ENCODE measurements at regions not wholly inside any gene's neighbourhood (a gene's known extent, or its start where the extent isn't known, plus 50 kb on each side); places are given as distances from the start of the nearest gene placed in this dataset.

GRCh38 chr18:56323673-56324072 is 314.7 kb downstream of the TXNL1 start:
- H3K9me3 ChIP-seq: no peaks in the 10 kb centered on the region
- DNase-seq: no peak
- H3K4me1 ChIP-seq: peaks cover 0 to 12% (median 3%) of the 10 kb centered on the region in 4 donors
- intact Hi-C loops (cut with DNase I): no loop called here
- H3K36me3 ChIP-seq: no peaks in the 10 kb centered on the region
- no peaks in the 10 kb centered on the region for H3K27me3 ChIP-seq
- H3K4me3 ChIP-seq: no peak overlapping the region
- no peak overlapping the region for H3K27ac ChIP-seq
- 75 to 76% methylated on average over 4 of the region's 4 CpGs for WGBS, 2 donors
- TF ChIP-seq POLR2A (IDR thresholded peaks at IDR 0.05): no peak
- TF ChIP-seq EP300 (IDR thresholded peaks at IDR 0.05): no peak
- TF ChIP-seq POLR2AphosphoS5 (IDR thresholded peaks at IDR 0.05): no peak
- TF ChIP-seq CTCF (IDR thresholded peaks at IDR 0.05): no peak

- TF ChIP-seq CTCF (IDR thresholded peaks at IDR 0.05) (no peak), EP300 (IDR thresholded peaks at IDR 0.05) (no peak), POLR2A (IDR thresholded peaks at IDR 0.05) (no peak), POLR2AphosphoS5 (IDR thresholded peaks at IDR 0.05) (no peak)
- no peaks in the 10 kb centered on the region for H3K27me3 ChIP-seq
- H3K4me3 ChIP-seq: no peak overlapping the region
- H3K27ac ChIP-seq: no peak overlapping the region
- 44 to 71% methylated on average over 9 of the region's 9 CpGs for WGBS, 2 donors
- no peak for DNase-seq
- intact Hi-C loops (cut with DNase I): no loop called here
- H3K36me3 ChIP-seq: no peaks in the 10 kb centered on the region
- peaks cover 0 to 10% (median 3%) of the 10 kb centered on the region in 4 donors for H3K4me1 ChIP-seq
- H3K9me3 ChIP-seq: no peaks in the 10 kb centered on the region
Measured at GRCh38 chr18:56322406-56322805, 316.0 kb downstream of the TXNL1 start.

- DNase-seq: no peak
- H3K27ac ChIP-seq: no peak overlapping the region
- H3K9me3 ChIP-seq: no peaks in the 10 kb centered on the region
- intact Hi-C loops (cut with DNase I): no loop called here
- TF ChIP-seq POLR2A (IDR thresholded peaks at IDR 0.05) (no peak), CTCF (IDR thresholded peaks at IDR 0.05) (no peak), POLR2AphosphoS5 (IDR thresholded peaks at IDR 0.05) (no peak), EP300 (IDR thresholded peaks at IDR 0.05) (no peak)
- WGBS, 2 donors: 50 to 71% methylated on average over 8 of the region's 8 CpGs
- H3K36me3 ChIP-seq: no peaks in the 10 kb centered on the region
- H3K4me1 ChIP-seq: peaks cover 0 to under 1% (median 0%) of the 10 kb centered on the region in 4 donors
- no peak overlapping the region for H3K4me3 ChIP-seq
- no peaks in the 10 kb centered on the region for H3K27me3 ChIP-seq
Measured at GRCh38 chr18:56321470-56321869, 316.9 kb downstream of the TXNL1 start.

- Histone ChIP-seq H3K4me3 (no peak overlapping the region), H3K4me1 (no peaks in the 10 kb centered on the region), H3K36me3 (no peaks in the 10 kb centered on the region), H3K27me3 (no peaks in the 10 kb centered on the region), H3K9me3 (no peaks in the 10 kb centered on the region), H3K27ac (no peak overlapping the region)
- WGBS, 2 donors: 81 to 83% methylated on average over 3 of the region's 3 CpGs
- intact Hi-C loops (cut with DNase I): no loop called here
- no peak for DNase-seq
- no peak for TF ChIP-seq EP300 (IDR thresholded peaks at IDR 0.05)
Measured at GRCh38 chr18:56319953-56320352, 318.4 kb downstream of the TXNL1 start.

- H3K4me3 ChIP-seq: no peak overlapping the region
- H3K27me3 ChIP-seq: no peaks in the 10 kb centered on the region
- H3K27ac ChIP-seq: no peak overlapping the region
- no peaks in the 10 kb centered on the region for H3K4me1 ChIP-seq
- no peak for TF ChIP-seq POLR2AphosphoS5 (IDR thresholded peaks at IDR 0.05)
- TF ChIP-seq POLR2A (IDR thresholded peaks at IDR 0.05): no peak
- no peak for TF ChIP-seq EP300 (IDR thresholded peaks at IDR 0.05)
- no peak for TF ChIP-seq CTCF (IDR thresholded peaks at IDR 0.05)
- no peaks in the 10 kb centered on the region for H3K36me3 ChIP-seq
- intact Hi-C loops (cut with DNase I): no loop called here
- no peaks in the 10 kb centered on the region for H3K9me3 ChIP-seq
- DNase-seq: no peak
- WGBS, 2 donors: 76 to 89% methylated on average over 2 of the region's 2 CpGs
Measured at GRCh38 chr18:56316727-56317126, 321.7 kb downstream of the TXNL1 start.

All from sigmoid colon (tissue), 6 donors.